Muscle of arm (tissue), 1 donor: ENCODE measurements at regions not wholly inside any gene's neighbourhood (a gene's known extent, or its start where the extent isn't known, plus 50 kb on each side); places are given as distances from the start of the nearest gene placed in this dataset.

Experiments
- DNase-seq: peaks from one replicate; pipeline ENCODE4 v3.0.0-alpha.2; 2013

- DNase-seq = no peak
Measured at GRCh38 chr11:70501051-70501901, 102.9 kb downstream of the CTTN start.

DNA sequence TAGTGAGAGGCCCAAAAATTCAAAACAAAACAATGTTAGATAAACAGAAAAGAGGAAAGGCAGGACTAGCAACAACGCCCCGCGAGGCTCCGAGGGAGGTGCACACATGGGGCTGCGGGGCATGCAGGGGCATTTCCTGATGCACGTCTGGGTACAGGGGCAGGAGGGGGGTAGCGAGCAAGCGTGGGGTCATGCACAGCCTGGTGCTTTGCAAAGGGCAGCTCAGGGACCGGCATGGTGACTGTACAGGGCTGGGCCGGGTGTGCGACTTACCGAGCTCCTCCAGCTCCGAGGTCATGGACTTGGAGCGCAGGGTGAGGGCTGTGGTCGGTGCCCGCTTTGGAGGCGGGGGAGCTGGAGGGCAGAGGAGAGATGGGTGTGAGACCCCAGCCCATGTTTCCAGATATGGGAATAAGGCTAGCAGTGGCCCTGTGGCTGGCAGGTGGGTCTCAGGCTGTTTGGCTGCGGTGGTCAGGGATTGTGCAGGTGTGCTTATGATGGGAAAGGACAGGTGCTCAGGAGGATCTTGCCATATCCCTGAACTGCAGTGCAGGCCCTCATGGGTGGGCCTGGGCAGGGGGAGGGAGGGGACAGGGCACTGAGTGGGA is 103.7 kb downstream of the CTTN start:
- no peak for DNase-seq

- no peak for DNase-seq
Measured at GRCh38 chr11:70502677-70503467, 104.5 kb downstream of the CTTN start.

DNA sequence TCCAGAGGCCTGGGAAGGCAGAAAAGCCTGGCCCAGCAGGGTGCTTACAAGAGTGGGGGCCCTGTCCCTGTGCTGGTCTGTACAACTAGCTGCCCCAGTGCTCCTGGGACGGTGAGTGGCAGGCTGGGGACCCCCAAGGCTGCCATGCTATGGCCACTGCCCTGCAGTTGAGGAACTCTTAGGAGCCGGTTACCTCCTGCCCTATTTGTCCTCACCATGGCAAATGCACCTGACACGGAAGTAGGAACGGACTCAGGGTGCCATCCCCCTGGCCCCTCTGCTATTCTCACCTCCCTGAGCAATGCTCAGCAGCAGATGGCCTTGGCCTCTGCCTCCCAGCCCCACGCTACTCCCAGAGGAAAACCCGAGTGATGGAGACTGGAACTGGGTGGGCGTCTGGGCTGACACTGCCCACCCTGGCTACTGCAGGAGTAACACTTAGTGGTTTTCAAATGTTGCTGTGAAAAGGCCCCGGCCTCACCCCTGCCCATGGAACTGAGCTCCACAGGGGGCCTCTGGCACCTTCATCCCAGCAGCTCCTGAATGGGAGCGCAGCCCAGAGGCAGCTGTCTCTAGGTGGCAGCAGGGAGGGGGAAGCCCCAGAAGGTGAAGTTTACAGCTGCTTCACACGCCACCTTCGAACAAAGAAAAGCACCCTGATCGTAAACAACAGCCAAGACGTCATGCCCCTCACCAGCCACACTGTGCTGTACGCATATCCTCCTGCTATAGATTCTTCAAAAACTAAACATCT is 105.3 kb downstream of the CTTN start:
- no peak for DNase-seq

DNA sequence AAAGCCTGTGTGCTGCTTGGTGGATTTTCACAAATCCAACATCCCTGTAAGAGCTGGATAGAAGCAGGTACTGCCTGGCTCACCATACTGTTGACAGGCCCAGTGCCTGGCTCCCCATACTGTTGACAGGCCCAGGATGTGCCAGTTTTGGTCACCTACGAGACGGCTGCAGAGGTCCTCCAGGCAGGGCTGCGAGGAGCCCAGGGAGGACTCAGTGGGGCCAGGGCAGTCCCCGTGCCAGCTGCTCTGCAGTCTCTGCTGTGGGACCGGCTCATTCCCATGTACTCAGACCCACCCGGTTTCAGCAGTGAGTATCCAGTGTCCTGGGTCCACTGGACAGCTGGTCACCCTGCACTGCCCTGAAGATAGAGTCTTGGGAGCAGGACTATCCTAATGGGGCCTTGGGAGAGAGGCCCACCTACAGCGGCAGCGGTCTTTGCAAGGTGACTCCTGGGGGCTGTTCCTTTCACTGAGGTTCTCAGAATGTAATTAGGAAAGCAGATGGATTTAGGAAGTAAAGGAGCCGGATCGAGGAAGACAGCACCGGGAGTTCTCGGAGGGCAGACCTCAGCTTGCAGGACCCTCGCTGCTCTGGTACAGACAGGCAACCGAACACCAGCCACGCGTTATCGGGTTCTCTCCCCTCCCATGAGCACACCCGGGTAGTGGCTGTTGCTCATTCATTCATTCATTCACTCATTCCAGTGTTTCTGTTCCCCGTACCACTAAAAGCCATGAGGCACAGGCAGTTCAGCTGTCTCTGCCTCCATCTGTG is 106.1 kb downstream of the CTTN start:
- DNase-seq = no peak

DNA sequence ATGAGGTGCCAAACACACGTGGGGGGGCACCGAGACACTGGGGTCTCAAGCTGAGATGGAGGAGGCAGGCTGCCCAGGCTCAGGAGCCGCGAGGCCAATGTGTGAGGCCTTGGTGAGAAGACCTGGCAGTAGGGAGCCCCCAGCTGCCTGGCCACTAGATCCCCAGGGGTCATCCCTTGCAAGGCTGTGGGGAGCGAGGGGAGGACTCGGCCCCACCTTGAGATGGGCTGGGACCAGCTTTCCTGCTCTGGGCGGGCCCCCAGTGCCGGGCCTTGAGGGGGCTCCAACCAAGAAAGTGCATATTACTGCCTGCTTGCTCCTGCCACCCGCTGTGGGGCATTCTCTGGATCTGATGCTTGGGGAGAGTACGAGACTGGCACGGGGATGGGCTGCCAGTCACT is 107.0 kb downstream of the CTTN start:
- no peak for DNase-seq

- no peak for DNase-seq
Measured at GRCh38 chr11:70505761-70506657, 107.7 kb downstream of the CTTN start.

DNA sequence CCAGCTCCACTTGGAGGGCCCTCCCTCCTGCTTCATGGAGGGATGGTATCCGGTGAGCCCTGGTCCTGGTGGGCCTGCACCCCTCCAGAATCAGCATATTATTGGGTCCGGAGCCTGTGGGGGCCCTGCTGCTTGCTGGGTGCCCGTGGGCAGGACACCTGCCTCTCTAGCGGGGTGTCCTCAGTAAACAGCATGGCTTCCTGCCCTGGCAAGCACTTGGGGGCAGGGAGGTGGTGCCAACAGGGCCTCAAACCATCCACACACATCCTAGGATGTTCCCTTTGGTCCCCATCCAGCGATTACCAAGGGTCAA is 108.3 kb downstream of the CTTN start:
- DNase-seq = no peak

DNA sequence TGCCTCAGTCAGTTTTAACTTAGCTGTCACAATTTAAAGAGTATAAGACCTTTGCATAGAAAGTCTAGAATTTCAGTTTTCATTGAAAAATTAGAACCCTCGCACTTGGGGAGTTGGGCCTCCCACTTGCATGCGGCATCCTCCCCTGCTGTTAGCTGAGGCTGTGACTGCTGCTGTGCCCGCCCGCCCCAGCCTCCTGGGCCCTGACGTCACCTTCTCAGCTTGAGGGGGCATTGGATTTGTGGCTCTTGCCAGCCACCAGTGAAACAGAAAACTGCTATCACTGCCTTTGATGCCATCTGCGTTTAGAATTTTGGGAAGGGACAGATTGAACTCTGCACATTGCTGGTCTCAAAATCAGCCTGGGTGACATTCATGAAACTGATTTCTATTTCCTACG is 108.7 kb downstream of the CTTN start:
- DNase-seq = no peak

DNA sequence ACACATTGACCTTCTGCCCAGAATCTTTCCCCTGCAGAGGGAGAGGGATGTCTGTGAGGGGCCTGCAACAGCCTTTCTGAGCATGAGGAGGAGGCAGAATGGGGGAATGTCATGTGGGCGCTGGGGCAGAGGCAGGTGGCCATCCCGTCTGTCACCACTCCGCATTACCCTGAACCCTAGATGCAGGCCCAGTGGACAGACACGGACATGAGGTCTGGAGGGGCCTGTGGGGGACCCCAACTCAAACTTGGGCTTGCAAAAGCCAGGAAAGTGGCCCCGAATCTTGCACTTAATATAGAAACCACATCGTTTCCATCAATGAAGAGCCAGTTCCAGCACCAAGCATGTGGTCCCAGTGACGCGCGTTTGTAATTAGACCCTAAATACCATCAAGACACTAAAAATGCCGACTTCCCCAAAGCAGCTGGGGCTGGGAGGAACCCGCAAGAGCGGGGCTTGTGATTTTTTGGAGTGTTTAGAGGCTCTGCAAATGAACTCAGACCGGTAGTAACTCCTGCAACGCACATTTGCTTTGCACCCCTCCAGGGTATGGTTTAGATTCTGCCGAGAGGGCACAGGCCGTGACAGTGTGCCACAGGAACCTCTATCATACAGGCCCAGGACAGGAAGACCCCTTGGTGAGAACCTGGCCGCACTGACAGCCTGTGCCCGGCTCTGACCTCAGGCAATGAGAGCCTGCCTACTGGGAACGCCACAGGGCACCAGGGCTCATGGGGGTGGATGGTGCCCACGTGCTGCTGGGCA is 109.3 kb downstream of the CTTN start:
- no peak for DNase-seq

DNA sequence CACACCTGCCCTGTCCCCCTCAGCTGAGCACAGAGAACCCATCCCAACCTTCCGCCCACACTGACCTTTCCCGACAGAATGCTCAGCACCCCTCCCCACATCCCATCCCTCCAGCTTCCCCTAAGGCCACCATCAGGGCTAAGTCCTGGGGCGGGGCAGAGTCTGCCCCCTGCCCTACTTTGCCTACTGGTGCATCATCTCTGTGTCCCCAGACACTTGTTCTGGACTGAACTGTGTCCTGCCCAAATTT is 109.8 kb downstream of the CTTN start:
- no peak for DNase-seq

DNA sequence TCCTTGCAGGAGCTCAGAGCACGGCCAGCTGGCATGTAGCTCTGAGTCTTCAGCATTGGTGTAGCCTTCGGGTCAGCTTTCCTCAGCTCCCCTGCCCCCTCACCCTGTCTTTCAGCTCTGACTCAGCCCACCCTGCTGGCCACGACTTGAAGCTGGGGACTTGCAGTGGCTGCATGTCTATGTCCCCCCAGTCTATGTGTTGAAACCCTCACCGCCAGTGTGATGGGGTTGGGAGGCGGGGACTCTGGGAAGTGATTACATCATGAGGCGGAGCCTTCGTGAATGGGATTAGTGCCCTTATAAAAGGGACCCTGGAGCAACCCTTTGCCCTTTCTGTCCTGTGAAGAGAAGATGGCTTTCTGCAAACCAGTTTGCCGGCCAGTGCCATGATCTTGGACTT is 111.1 kb downstream of the CTTN start:
- no peak for DNase-seq

GRCh38 chr11:70510106-70510505 is 111.8 kb downstream of the CTTN start:
- no peak for DNase-seq

DNA sequence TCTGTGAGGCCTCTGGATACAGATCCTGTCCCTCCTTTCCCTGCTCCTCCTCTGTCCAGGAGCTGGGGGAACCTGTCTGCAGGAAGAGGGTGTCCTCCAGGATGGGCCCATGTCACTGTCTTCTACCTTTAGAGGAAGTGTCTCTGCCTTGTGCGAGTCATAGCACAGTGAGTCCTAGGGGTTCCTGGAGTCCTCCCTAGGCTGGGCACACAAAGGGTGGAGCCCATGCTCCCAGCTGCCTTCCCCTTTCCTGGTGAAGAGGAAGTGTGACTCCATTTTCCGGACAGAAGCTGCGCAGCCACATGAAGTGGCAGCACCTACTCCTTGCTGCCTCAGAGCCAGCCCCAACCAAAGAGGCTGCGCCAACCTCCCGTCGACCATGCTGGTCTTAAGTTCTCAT is 112.2 kb downstream of the CTTN start:
- no peak for DNase-seq

DNA sequence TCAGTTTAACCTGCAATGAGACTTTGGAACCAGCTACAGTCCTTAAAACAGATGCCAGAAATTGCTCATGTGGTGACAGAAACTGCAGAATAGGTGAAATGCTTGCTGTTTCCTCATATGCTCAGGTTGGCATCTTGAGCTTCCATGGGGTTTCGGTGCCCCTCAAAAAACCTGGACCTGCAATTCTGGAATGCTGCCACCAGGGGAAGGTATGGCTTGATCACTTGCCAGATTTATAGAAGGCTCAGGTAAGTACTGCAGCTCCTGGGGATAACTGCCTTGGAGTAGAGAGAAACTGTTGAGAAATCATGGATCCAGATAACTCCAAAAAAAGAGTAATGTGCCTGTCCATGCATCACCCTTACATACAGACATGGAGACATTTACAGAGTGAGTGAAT is 113.0 kb downstream of the CTTN start:
- no peak for DNase-seq

DNA sequence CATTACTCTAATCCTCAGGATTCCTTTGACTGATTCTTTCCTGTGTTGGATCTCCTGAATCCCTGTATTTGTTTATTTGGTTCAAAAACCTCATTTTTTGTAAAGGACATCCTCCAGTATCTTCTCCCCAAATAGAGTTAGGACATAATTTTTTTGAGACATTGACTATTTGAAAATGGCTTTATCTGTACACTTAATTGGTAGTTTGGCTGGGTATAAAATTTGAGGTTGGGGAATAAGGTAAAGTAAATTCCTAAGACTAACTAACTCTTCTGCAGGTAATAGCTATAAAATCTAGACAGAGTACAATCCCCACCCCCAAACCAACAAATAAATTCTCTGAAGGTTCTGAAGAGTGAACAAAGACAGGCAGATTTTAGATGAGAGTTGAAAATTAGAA is 114.4 kb downstream of the CTTN start:
- no peak for DNase-seq

GRCh38 chr11:70517203-70517602 is 118.9 kb downstream of the CTTN start:
- DNase-seq = no peak

- no peak for DNase-seq
Measured at GRCh38 chr11:70517988-70518907, 119.9 kb downstream of the CTTN start.

DNA sequence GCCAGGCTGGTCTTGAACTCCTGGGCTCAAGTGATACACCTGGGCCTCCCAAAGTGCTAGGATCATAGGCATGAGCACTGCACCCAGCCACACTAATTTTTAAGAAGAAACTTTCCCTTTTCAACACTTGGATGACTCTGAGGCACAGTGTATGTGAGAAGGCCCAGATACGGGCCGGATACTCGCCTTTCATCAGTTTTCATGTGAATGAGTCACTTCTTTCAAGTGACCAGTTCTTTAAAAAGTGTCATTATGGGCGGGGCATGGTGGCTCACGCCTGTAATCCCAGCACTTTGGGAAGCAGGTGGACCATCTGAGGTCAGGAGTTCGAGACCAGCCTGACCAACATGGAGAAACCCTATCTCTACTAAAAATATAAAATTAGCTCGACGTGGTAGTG is 120.8 kb downstream of the CTTN start:
- no peak for DNase-seq
